Spleen (tissue), 7 donors: ENCODE measurements at regions not wholly inside any gene's neighbourhood (a gene's known extent, or its start where the extent isn't known, plus 50 kb on each side); places are given as distances from the start of the nearest gene placed in this dataset.

Experiments used
- CTCF ChIP-seq, 11 experiments: fragments of 200-600 bp in 7 of 11; fragments of 450-650 bp in 4 of 11; sonication (generic) in 4 of 11; IDR thresholded peaks in 8 of 11; conservative IDR thresholded peaks in 3 of 11; 1 replicate in 7 of 11; 2 replicates in 4 of 11; pipeline versions ENCODE4 v1.4.0 to v1.8.0; 2016 to 2021; ENCODE audit warnings: antibody characterized with exemption in 11 of 11, inconsistent platforms in 4 of 11, mild to moderate bottlenecking in 1 of 11
- POLR2AphosphoS5 ChIP-seq, 3 donors: sonication (generic); formaldehyde crosslinking; IDR thresholded peaks; one replicate each; pipeline ENCODE4 v1.5.1; 2017; ENCODE audit warnings: antibody characterized with exemption in 3 of 3
- donor health status: DM: no; HTN: no; CAD: no; lungs with moderate emphysema.
- donor health status: DM: no; HTN: no; CAD: no.
- donor health status: DM: no; HTN: no; CAD: no.

- TF ChIP-seq POLR2AphosphoS5 (IDR thresholded peaks at IDR 0.05): no peak
- no peak for TF ChIP-seq CTCF (IDR thresholded peaks at IDR 0.05 in 8 of 11, conservative IDR thresholded peaks at IDR 0.05 in 3 of 11)
Measured at GRCh38 chr6:91273729-91274128, 686.9 kb upstream of the MAP3K7 start.
